Fibroblast of mammary gland (primary cell): ENCODE measurements at regions not wholly inside any gene's neighbourhood (a gene's known extent, or its start where the extent isn't known, plus 50 kb on each side); places are given as distances from the start of the nearest gene placed in this dataset.
A peak's percentile ranks its signal among the peaks of the same experiment; 100 is the strongest.

Source experiments
- DNase-seq: peaks from one replicate; pipeline ENCODE4 v3.0.0-alpha.2; 2010; ENCODE audit warnings: low read depth
- H3K4me3 ChIP-seq: 2 replicates; pipeline ENCODE4 v1.5.1; 2011; ENCODE audit warnings: low read depth, mild to moderate bottlenecking, low read length, moderate library complexity; ENCODE audit not compliant: control insufficient read depth
- CTCF ChIP-seq: conservative IDR thresholded peaks from 2 replicates; pipeline ENCODE4 v1.5.1; 2011; ENCODE audit warnings: low read depth, low read length, inconsistent platforms; ENCODE audit not compliant: control insufficient read depth, insufficient read depth

GRCh38 chr14:58898655-58899316 is 261.0 kb downstream of the DACT1 start:
- peak; percentile 95 for DNase-seq
- TF ChIP-seq CTCF, result no peak
- H3K4me3 ChIP-seq, result no peak overlapping the region

GRCh38 chr14:58899317-58899713 is 261.6 kb downstream of the DACT1 start:
- peak; percentile 85 for DNase-seq
- no peak for TF ChIP-seq CTCF
- no peak overlapping the region for H3K4me3 ChIP-seq

DNA sequence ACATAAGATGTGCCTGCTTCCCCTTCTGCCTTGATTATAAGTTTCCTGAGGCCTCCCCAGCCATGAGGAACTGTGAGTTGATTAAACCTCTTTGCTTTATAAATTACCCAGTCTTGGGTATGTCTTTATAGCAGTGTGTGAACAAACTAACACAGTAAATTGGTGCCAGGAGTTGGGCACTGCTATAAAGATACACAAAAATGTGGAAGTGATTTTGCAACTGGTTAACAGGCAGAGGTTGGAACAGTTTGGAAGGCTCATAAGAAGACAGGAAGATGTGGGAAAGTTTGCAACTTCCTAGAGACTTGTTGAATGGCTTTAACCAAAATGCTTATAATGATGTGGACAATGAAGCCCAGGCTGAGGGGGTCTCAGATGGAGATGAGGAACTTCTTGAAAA is 264.1 kb downstream of the DACT1 start:
- DNase-seq, result no peak
- TF ChIP-seq CTCF, result no peak
- H3K4me3 ChIP-seq, result no peak overlapping the region

DNA sequence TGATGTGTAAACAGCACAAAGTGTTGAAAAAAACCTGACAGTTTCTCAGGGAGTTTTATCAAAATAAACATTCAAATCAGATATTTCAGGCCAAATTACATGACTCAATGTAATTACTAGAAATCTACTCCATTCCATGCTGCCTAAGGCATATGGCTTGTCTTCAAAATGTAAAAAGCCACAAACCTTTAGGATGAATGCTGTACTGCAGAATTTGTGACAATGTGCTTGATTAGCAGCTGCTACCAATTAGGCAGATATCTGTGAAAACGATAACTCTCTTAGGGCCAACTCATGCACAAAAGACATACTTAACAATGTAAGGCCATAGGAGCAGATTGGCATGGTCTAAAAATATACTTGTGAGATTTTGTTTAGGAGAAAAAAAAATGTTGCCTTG is 267.0 kb downstream of the DACT1 start:
- no peak overlapping the region for H3K4me3 ChIP-seq
- TF ChIP-seq CTCF, result no peak
- DNase-seq, result no peak

DNA sequence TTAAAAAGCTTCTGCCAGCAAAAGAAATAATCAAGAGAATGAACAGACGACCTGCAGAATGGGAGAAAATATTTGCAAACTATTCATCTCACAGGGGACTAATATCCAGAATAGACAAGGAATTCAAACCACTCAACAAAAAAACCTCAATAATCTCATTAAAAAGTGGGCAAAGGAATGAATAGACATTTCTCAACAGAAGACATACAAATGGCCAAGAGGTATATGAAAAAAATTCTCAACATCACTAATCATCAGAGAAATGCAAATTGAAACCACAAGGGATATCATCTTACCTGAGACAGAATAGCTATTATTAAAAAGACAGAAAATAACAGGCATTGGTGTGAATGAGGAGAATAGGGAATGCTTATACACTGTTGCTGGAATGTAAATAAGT is 270.0 kb downstream of the DACT1 start:
- H3K4me3 ChIP-seq, result no peak overlapping the region
- no peak for DNase-seq
- no peak for TF ChIP-seq CTCF

- DNase-seq, result no peak
- no peak for TF ChIP-seq CTCF
These were observed 274.5 kb downstream of the DACT1 start for GRCh38 chr14:58912287-58912686.

More at GRCh38 chr14:58912287-58912686, 274.5 kb downstream of the DACT1 start:
- H3K4me3 ChIP-seq, result no peak overlapping the region
